Astrocyte (in vitro differentiated cells and primary cell): ENCODE measurements at regions not wholly inside any gene's neighbourhood (a gene's known extent, or its start where the extent isn't known, plus 50 kb on each side); places are given as distances from the start of the nearest gene placed in this dataset.
A peak's percentile ranks its signal among the peaks of the same experiment; 100 is the strongest.

ENCODE experiments used
- DNase-seq: peaks from one replicate; pipeline ENCODE4 v3.0.0-alpha.2; 2010; ENCODE audit warnings: low read depth
- FAIRE-seq: peaks from 2 replicates; lab custom pipeline; 2011; peaks lifted over from hg19 to GRCh38; lab: Jason Lieb, UNC
- H2AFZ ChIP-seq: 2 replicates; pipeline ENCODE4 v1.6.0; 2012; ENCODE audit warnings: low read depth, low read length, inconsistent platforms
- H3K27ac ChIP-seq: 2 replicates; pipeline ENCODE4 v1.5.1; 2011; ENCODE audit warnings: low read depth, low read length, inconsistent platforms
- H3K27me3 ChIP-seq: 2 replicates; pipeline ENCODE4 v1.6.0; 2011; ENCODE audit warnings: low read length, inconsistent platforms; ENCODE audit not compliant: insufficient read depth
- H3K36me3 ChIP-seq: 2 replicates; pipeline ENCODE4 v1.5.1; 2011; ENCODE audit warnings: low read length, inconsistent platforms; ENCODE audit not compliant: insufficient read depth
- H3K4me1 ChIP-seq: 2 replicates; pipeline ENCODE4 v1.5.1; 2011; ENCODE audit warnings: low read length, inconsistent platforms; ENCODE audit not compliant: insufficient read depth
- H3K4me2 ChIP-seq: 2 replicates; pipeline ENCODE4 v1.6.0; 2012; ENCODE audit warnings: low read length, inconsistent platforms
- H3K4me3 ChIP-seq: 2 replicates; pipeline ENCODE4 v1.5.1; 2011; ENCODE audit warnings: low read depth, mild to moderate bottlenecking, low read length, inconsistent platforms; ENCODE audit not compliant: insufficient read depth
- H3K79me2 ChIP-seq: 2 replicates; pipeline ENCODE4 v1.6.0; 2012; ENCODE audit warnings: mild to moderate bottlenecking, low read length, inconsistent platforms; ENCODE audit not compliant: insufficient read depth
- H3K9ac ChIP-seq: 2 replicates; pipeline ENCODE4 v1.6.0; 2012; ENCODE audit warnings: mild to moderate bottlenecking, low read length, inconsistent platforms
- H3K9me3 ChIP-seq: 2 replicates; pipeline ENCODE4 v1.5.1; 2012; ENCODE audit warnings: low read depth, mild to moderate bottlenecking, low read length, inconsistent platforms; ENCODE audit not compliant: insufficient read depth
- H4K20me1 ChIP-seq: 2 replicates; pipeline ENCODE4 v1.6.0; 2012; ENCODE audit warnings: low read length, inconsistent platforms; ENCODE audit not compliant: insufficient read depth
- H3K27ac Mint-ChIP-seq: one replicate; pipeline ENCODE4 v1.8.0; 2021; ENCODE audit warnings: mild to moderate bottlenecking, mixed read lengths; ENCODE audit not compliant: unreplicated experiment
- H3K27me3 Mint-ChIP-seq: one replicate; pipeline ENCODE4 v1.8.0; 2021; ENCODE audit warnings: low read depth, mixed read lengths; ENCODE audit not compliant: unreplicated experiment
- H3K36me3 Mint-ChIP-seq: one replicate; pipeline ENCODE4 v1.8.0; 2021; ENCODE audit warnings: low read depth, mixed read lengths; ENCODE audit not compliant: unreplicated experiment
- H3K4me1 Mint-ChIP-seq: one replicate; pipeline ENCODE4 v1.8.0; 2021; ENCODE audit warnings: low read depth, mixed read lengths; ENCODE audit not compliant: unreplicated experiment
- H3K4me3 Mint-ChIP-seq: one replicate; pipeline ENCODE4 v1.8.0; 2021; ENCODE audit warnings: mild to moderate bottlenecking, moderate library complexity, mixed read lengths; ENCODE audit not compliant: unreplicated experiment
- H3K9me3 Mint-ChIP-seq: one replicate; pipeline ENCODE4 v1.8.0; 2021; ENCODE audit warnings: mild to moderate bottlenecking, mixed read lengths; ENCODE audit not compliant: unreplicated experiment
- EZH2 ChIP-seq: IDR thresholded peaks from 2 replicates; pipeline ENCODE4 v1.6.1; 2012; ENCODE audit warnings: mild to moderate bottlenecking, low read length, inconsistent platforms; ENCODE audit not compliant: insufficient read depth
- TF ChIP-seq, protein P1 (sequence below): IDR thresholded peaks from 2 replicates; pipeline ENCODE4 v1.5.1; 2011; ENCODE audit warnings: low read depth, mild to moderate bottlenecking, inconsistent platforms, low read length, moderate library complexity; ENCODE audit not compliant: insufficient read depth

DNA sequence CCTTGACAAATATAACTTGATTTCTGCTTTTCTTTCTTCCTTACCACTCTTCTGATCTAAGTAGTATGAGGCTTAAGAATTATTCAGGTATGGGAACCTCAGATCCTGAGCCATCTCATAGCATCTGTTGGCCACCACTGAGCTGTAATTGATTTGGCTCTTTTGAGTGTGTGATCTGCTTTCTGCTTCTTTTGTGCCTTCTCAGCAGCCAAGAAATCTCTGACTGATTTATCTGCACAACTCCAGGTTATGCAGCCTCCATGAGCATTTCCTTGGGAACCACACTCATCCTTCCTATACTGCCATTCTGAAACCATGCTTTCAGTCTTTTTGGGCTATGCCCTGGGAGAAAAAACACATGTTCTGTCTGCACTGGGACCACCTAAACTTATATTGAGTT, 178.0 kb upstream of the FAM3C start:
- H3K4me1 ChIP-seq, result no peaks in the 10 kb centered on the region

DNA sequence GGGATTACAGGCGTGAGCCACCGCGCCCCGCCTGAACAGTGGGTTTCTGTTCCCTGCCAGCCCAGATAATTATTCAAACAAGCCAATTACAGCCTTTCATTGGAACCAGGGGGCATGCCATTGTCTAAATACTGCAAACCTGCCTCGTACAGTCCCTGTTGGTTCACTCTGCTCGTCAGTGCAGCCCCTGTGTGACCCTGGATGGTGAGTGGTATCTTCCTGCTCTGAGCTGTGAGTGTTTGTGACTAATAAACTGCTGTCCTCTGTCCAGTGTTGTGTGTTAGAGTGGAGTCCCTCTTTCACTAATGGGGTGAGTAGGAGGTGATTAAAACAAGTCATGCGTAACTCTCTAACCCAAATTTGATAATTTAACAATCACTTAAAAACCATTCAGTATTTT, 176.5 kb upstream of the FAM3C start:
- Histone ChIP-seq H2AFZ (no peak overlapping the region), H3K27ac (no peak overlapping the region), H3K79me2 (no peaks in the 10 kb centered on the region), H4K20me1 (no peaks in the 10 kb centered on the region), H3K4me2 (no peak overlapping the region), H3K9me3 (no peaks in the 10 kb centered on the region), H3K4me3 (no peak overlapping the region), H3K36me3 (no peaks in the 10 kb centered on the region), H3K9ac (no peak overlapping the region), H3K27me3 (peaks cover 4% of the 10 kb centered on the region), H3K4me1 (no peaks in the 10 kb centered on the region)
- peaks cover 11% of the 10 kb centered on the region for H3K4me1 Mint-ChIP-seq
- H3K27me3 Mint-ChIP-seq, result no peaks in the 10 kb centered on the region
- no peak for TF ChIP-seq EZH2
- H3K36me3 Mint-ChIP-seq, result no peaks in the 10 kb centered on the region
- no peak overlapping the region for H3K27ac Mint-ChIP-seq
- no peak overlapping the region for H3K4me3 Mint-ChIP-seq
- H3K9me3 Mint-ChIP-seq, result no peaks in the 10 kb centered on the region
- FAIRE-seq (peak; percentile 5), DNase-seq (no peak)

More for the DNA sequence above, 178.0 kb upstream of the FAM3C start:
- TF ChIP-seq EZH2, result no peak
- TF ChIP-seq, protein P1, sequence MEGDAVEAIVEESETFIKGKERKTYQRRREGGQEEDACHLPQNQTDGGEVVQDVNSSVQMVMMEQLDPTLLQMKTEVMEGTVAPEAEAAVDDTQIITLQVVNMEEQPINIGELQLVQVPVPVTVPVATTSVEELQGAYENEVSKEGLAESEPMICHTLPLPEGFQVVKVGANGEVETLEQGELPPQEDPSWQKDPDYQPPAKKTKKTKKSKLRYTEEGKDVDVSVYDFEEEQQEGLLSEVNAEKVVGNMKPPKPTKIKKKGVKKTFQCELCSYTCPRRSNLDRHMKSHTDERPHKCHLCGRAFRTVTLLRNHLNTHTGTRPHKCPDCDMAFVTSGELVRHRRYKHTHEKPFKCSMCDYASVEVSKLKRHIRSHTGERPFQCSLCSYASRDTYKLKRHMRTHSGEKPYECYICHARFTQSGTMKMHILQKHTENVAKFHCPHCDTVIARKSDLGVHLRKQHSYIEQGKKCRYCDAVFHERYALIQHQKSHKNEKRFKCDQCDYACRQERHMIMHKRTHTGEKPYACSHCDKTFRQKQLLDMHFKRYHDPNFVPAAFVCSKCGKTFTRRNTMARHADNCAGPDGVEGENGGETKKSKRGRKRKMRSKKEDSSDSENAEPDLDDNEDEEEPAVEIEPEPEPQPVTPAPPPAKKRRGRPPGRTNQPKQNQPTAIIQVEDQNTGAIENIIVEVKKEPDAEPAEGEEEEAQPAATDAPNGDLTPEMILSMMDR, result no peak
- Mint-ChIP-seq H3K36me3 (no peaks in the 10 kb centered on the region), H3K4me3 (no peak overlapping the region), H3K9me3 (no peaks in the 10 kb centered on the region), H3K27me3 (no peaks in the 10 kb centered on the region), H3K27ac (no peak overlapping the region), H3K4me1 (peaks cover 10% of the 10 kb centered on the region)
- H3K79me2 ChIP-seq, result no peaks in the 10 kb centered on the region
- H3K27me3 ChIP-seq, result peaks cover 4% of the 10 kb centered on the region
- H3K27ac ChIP-seq, result no peak overlapping the region
- no peaks in the 10 kb centered on the region for H3K36me3 ChIP-seq
- H3K9ac ChIP-seq, result no peak overlapping the region
- no peak overlapping the region for H3K4me2 ChIP-seq
- no peak overlapping the region for H2AFZ ChIP-seq
- no peaks in the 10 kb centered on the region for H3K9me3 ChIP-seq
- H3K4me3 ChIP-seq, result no peak overlapping the region
- no peak for DNase-seq
- no peak for FAIRE-seq
- H4K20me1 ChIP-seq, result no peaks in the 10 kb centered on the region

DNA sequence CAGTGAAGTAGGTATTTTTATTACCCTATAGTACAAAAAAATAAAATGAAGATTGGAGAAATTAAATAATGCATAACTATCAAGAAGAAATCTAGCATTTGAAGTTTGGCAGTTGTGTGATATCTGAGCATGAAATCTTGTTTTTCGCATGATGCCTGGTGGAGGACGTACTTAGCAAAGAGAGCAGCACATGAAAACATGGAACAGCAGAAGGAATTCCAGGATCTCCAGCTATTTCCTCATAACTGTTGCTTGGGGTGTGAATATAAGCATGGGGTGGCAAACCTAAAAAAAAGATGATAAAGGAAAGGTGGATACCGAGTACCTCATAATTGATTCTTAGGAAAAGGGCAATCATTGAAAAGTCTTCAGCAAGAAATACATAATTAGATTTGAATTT, 174.3 kb upstream of the FAM3C start:
- no peak for FAIRE-seq
- no peaks in the 10 kb centered on the region for H3K79me2 ChIP-seq

More for the DNA sequence above, 174.3 kb upstream of the FAM3C start:
- no peak overlapping the region for H3K4me3 Mint-ChIP-seq
- no peaks in the 10 kb centered on the region for H3K9me3 Mint-ChIP-seq
- Histone ChIP-seq H3K36me3 (no peaks in the 10 kb centered on the region), H3K4me2 (no peak overlapping the region), H2AFZ (no peak overlapping the region), H3K4me3 (no peak overlapping the region), H3K4me1 (no peaks in the 10 kb centered on the region), H3K9me3 (no peaks in the 10 kb centered on the region), H3K9ac (no peak overlapping the region), H3K27me3 (no peaks in the 10 kb centered on the region), H4K20me1 (no peaks in the 10 kb centered on the region), H3K27ac (no peak overlapping the region)
- H3K36me3 Mint-ChIP-seq, result no peaks in the 10 kb centered on the region
- no peak overlapping the region for H3K27ac Mint-ChIP-seq
- TF ChIP-seq, protein P1, result no peak
- TF ChIP-seq EZH2, result no peak
- no peak for DNase-seq
- no peaks in the 10 kb centered on the region for H3K27me3 Mint-ChIP-seq
- peaks cover 11% of the 10 kb centered on the region for H3K4me1 Mint-ChIP-seq
